ENCODE measurements at regions not wholly inside any gene's neighbourhood (a gene's known extent, or its start where the extent isn't known, plus 50 kb on each side); places are given as distances from the start of the nearest gene placed in this dataset.

DNA sequence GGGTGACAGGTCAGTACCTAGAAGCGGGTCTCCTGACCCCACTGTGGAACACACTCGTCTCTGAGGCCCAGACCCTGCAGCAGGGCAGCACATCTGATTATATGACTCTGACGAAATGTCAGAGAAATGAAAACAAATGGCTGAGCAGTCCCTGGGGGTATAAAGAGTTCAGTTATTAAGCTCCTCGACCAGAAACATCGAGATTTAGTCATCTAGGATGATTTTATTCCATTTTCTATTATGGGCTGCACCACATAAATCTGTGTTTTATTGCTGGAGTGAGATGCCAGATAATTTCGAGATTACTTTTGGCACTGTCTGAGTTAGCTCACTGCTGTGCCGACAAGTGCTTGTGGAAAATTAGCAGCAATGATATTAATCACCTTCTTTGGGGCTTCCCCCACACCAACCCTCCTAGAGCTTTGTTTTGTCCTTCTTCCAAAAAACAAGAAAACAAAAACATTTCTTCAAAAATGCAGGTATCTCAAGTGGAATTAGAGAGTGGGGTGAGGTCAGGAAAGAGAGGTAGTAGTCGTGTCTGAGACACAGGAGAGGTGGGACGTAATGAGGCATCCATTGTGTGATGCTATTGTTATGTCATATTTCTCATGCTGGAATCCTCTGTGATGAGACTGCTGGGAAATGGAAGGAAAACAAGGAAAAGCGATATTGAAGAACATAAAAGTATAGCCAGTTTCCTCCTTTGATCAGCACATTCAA, 495.5 kb downstream of the DMAC1 start:
- TF ChIP-seq, protein P1, sequence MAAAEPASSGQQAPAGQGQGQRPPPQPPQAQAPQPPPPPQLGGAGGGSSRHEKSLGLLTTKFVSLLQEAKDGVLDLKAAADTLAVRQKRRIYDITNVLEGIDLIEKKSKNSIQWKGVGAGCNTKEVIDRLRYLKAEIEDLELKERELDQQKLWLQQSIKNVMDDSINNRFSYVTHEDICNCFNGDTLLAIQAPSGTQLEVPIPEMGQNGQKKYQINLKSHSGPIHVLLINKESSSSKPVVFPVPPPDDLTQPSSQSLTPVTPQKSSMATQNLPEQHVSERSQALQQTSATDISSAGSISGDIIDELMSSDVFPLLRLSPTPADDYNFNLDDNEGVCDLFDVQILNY (CRISPR knock-in tag; conservative IDR thresholded peaks at IDR 0.05), result no peak
- TF ChIP-seq ZNF138 (CRISPR knock-in tag; IDR thresholded peaks at IDR 0.05; ENCODE audit: low read depth) (no peak), MAFG (CRISPR knock-in tag; IDR thresholded peaks at IDR 0.05) (no peak), ASH2L (IDR thresholded peaks at IDR 0.05; ENCODE audit: insufficient read length, low read depth, low read length) (no peak), MAFF (IDR thresholded peaks at IDR 0.05; ENCODE audit: low read depth, low read length) (no peak), MIER3 (CRISPR knock-in tag; IDR thresholded peaks at IDR 0.05; ENCODE audit: borderline replicate concordance) (no peak), TCF7L2 (IDR thresholded peaks at IDR 0.05; ENCODE audit: low read depth, low read length) (no peak)
- TF ChIP-seq, protein P2, sequence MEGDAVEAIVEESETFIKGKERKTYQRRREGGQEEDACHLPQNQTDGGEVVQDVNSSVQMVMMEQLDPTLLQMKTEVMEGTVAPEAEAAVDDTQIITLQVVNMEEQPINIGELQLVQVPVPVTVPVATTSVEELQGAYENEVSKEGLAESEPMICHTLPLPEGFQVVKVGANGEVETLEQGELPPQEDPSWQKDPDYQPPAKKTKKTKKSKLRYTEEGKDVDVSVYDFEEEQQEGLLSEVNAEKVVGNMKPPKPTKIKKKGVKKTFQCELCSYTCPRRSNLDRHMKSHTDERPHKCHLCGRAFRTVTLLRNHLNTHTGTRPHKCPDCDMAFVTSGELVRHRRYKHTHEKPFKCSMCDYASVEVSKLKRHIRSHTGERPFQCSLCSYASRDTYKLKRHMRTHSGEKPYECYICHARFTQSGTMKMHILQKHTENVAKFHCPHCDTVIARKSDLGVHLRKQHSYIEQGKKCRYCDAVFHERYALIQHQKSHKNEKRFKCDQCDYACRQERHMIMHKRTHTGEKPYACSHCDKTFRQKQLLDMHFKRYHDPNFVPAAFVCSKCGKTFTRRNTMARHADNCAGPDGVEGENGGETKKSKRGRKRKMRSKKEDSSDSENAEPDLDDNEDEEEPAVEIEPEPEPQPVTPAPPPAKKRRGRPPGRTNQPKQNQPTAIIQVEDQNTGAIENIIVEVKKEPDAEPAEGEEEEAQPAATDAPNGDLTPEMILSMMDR (CRISPR knock-in tag; IDR thresholded peaks at IDR 0.05), result no peak
- TF ChIP-seq, protein P3, sequence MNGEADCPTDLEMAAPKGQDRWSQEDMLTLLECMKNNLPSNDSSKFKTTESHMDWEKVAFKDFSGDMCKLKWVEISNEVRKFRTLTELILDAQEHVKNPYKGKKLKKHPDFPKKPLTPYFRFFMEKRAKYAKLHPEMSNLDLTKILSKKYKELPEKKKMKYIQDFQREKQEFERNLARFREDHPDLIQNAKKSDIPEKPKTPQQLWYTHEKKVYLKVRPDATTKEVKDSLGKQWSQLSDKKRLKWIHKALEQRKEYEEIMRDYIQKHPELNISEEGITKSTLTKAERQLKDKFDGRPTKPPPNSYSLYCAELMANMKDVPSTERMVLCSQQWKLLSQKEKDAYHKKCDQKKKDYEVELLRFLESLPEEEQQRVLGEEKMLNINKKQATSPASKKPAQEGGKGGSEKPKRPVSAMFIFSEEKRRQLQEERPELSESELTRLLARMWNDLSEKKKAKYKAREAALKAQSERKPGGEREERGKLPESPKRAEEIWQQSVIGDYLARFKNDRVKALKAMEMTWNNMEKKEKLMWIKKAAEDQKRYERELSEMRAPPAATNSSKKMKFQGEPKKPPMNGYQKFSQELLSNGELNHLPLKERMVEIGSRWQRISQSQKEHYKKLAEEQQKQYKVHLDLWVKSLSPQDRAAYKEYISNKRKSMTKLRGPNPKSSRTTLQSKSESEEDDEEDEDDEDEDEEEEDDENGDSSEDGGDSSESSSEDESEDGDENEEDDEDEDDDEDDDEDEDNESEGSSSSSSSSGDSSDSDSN (CRISPR knock-in tag; IDR thresholded peaks at IDR 0.05), result no peak
- TF ChIP-seq, protein P4, sequence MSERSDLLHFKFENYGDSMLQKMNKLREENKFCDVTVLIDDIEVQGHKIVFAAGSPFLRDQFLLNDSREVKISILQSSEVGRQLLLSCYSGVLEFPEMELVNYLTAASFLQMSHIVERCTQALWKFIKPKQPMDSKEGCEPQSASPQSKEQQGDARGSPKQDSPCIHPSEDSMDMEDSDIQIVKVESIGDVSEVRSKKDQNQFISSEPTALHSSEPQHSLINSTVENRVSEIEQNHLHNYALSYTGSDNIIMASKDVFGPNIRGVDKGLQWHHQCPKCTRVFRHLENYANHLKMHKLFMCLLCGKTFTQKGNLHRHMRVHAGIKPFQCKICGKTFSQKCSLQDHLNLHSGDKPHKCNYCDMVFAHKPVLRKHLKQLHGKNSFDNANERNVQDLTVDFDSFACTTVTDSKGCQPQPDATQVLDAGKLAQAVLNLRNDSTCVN (CRISPR knock-in tag; IDR thresholded peaks at IDR 0.05; ENCODE audit: borderline replicate concordance), result no peak

Data from HepG2 (cell line).